IPS DF 4.7 (cell line): ENCODE measurements at regions not wholly inside any gene's neighbourhood (a gene's known extent, or its start where the extent isn't known, plus 50 kb on each side); places are given as distances from the start of the nearest gene placed in this dataset.
A peak's percentile ranks its signal among the peaks of the same experiment; 100 is the strongest.
"Not testable (repeated sequence)": the region's sequence is repeated elsewhere in the genome, so short reads cannot be mapped to it uniquely, and the experiment has no call there.

ENCODE experiments used
- DNase-seq: peaks from one replicate; pipeline ENCODE4 v3.0.0-alpha.2; 2013; ENCODE audit warnings: low spot score; ENCODE audit errors: extremely low read depth

- no peak for DNase-seq
Measured at GRCh38 chr17:70569128-70569527, 399.8 kb downstream of the KCNJ2 start.

- DNase-seq: no peak
Measured at GRCh38 chr17:70577456-70577855, 408.1 kb downstream of the KCNJ2 start.

DNA sequence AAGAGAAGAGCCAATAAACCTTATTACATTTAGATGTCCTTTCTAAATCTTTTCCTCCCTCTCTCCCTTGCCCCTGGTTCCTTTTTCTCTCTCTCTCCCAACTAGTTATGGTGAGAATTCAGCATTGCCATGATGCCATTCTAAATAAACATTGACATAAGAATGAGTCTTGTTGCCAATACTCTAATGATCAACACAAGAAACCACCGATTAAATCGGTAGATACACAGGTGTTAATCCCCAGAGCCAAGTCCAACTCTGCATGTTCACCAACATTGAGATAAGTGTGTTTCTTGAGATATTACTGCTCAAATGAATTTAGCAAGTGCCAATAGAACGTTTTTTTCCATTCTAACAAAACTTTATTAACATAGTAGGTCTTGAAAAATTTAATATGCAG lies 412.1 kb downstream of the KCNJ2 start:
- no peak for DNase-seq

- no peak for DNase-seq
Measured at GRCh38 chr17:70582777-70583176, 413.4 kb downstream of the KCNJ2 start.

DNA sequence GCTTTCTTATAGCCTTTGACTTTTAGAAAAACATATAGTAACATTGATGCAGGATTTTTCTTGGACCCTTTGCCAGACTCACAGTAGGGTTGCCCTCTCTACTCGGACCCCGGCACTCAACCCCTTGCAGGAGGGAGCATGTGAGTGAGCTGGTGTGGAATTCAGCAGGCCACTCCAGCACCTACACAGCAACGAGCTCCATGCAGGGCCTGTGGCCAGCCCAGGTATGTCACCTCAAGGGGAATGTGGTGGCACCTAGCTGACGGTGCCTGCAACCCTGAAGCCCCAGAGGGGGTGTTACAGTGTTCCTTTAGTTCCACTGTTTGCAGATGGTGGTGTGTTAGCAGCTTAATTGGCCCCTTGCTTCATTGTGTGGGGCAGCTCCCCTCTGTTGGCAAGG lies 414.9 kb downstream of the KCNJ2 start:
- no peak for DNase-seq

DNA sequence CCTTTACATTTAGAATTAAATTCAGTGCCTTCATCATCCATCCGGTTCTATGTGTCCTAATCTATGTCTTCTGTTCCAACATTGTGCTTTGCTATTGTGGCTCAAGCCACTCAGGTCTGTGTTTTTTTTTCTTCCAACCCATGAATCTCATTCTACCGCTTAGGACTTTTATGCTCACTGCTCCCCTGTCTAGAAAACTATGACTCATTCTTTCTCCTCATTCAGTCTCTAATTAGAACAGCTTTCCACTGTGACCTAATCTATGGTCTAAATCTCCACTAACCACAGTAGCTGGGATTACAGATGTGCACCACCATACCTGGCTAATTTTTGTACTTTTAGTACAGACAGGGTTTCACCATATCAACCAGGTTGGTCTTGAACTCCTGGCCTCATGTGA lies 418.7 kb downstream of the KCNJ2 start:
- no peak for DNase-seq

- DNase-seq: no peak
Measured at GRCh38 chr17:70597774-70598173, 428.4 kb downstream of the KCNJ2 start.

DNA sequence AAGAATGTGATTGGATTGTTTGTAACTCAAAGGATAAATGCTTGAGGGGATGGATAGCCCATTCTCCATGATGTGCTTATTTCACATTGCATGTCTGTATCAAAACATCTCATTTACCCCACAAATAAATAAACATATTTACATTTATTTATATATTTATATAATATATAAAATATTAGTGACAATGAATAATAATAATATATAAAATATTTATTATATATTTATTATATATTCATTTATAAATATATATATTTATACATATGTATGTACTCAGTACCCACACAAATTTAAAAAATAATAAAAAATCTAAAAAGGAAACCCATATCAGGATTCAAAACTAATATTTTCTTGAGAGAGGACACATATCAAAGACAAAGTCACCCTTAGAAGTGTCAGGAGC lies 429.9 kb downstream of the KCNJ2 start:
- no peak for DNase-seq

GRCh38 chr17:70599945-70600344 lies 430.6 kb downstream of the KCNJ2 start:
- not testable (repeated sequence) for DNase-seq

DNA sequence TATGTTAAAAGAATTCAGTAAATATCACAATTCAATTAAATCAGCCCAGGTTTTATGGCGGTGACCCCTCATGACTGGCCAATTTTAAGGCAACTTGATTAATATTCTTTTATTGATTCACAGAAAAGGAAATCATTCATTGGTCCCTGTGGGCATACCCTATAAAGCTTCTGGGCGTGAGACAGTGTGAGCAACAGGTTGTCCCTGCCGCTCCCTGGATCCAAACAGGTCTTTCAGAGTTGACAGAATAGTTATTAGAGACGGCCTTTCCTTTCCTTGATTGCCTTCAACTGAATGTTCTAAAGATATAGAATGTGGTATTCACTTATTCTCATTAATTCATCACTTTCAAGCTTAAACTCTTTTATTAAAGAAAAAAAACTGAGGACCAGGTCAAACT lies 433.9 kb downstream of the KCNJ2 start:
- DNase-seq: no peak

DNA sequence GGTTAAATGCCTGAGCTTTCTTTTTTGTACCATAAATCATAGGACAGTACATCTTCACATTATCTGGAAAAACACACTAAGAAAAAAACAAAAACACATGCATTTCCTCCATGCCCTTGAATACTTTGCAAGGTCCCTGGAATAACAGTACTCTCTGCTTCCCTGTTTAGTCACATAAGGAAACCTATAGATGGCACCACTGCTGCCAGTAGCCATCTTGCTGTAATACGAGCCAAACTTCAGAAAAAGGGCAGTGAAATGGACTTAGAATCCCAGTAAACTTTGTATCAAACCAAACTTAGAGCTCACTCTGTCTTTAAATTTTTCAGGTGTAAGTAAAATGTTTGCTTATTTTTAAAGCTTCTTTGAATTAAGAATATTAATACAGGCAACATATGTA lies 435.5 kb downstream of the KCNJ2 start:
- DNase-seq: peak; percentile 30

- DNase-seq: no peak
Measured at GRCh38 chr17:70606086-70606485, 436.8 kb downstream of the KCNJ2 start.

DNA sequence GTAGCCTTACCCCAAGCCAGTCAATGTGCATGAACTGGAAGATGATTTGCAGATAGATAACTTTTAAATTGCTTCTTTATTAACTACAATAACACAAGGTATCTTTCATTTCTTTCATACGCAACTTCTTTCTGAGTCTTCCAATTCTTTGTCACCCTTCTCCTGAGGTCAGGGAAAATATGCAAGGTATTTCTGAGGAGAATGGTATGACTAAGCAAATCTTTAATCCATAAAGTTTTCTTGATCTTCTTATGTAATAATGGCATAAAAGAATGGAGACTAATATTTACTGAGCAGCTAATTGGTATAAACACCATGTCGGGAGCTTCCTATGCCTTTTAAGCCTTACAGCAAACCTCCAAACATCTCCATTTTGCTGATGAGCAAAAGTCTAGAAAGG lies 438.9 kb downstream of the KCNJ2 start:
- no peak for DNase-seq

- DNase-seq: no peak
Measured at GRCh38 chr17:70608957-70609356, 439.6 kb downstream of the KCNJ2 start.

DNA sequence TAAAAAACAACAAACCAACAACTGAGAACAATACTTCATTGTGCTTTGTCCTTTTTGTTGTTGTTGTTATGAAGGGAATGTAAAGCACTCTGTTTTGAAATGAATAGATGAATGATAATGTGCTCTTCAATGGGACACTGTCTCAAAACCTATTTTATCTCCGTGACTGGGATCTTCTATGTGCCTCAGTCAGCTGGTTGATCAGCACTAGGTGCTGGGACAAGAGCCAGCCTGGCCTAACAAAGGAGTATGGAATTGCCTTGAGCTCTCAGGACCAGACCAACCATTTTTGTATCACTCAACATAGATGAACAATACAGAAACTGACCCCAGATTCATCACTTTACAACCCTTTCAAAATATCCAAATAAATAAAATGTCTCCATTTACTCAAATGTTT lies 440.2 kb downstream of the KCNJ2 start:
- no peak for DNase-seq

DNA sequence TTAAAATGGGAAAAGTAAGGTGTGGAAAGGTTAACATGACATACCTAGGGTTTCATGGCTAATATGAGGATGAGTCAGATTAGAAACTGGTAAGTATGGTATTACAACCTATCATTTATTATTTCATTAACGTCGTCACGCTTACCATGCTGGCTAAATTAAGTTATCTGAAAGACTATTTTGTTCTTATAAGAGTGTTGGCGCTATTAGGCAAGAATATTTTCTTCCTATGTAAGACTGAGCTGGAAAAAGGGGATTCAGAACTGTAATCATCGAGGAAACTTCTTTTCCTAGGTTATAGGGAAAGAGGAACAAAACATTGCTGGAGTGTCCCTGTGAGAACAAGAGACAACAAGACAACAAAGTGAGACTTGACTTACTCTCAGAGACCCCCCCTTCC lies 440.8 kb downstream of the KCNJ2 start:
- no peak for DNase-seq

GRCh38 chr17:70613681-70614080 lies 444.3 kb downstream of the KCNJ2 start:
- DNase-seq: no peak

- no peak for DNase-seq
Measured at GRCh38 chr17:70615831-70616230, 446.5 kb downstream of the KCNJ2 start.

- no peak for DNase-seq
Measured at GRCh38 chr17:70618641-70619040, 449.3 kb downstream of the KCNJ2 start.

- DNase-seq: no peak
Measured at GRCh38 chr17:70621566-70621965, 452.2 kb downstream of the KCNJ2 start.

- no peak for DNase-seq
Measured at GRCh38 chr17:70622368-70623260, 453.3 kb downstream of the KCNJ2 start.

DNA sequence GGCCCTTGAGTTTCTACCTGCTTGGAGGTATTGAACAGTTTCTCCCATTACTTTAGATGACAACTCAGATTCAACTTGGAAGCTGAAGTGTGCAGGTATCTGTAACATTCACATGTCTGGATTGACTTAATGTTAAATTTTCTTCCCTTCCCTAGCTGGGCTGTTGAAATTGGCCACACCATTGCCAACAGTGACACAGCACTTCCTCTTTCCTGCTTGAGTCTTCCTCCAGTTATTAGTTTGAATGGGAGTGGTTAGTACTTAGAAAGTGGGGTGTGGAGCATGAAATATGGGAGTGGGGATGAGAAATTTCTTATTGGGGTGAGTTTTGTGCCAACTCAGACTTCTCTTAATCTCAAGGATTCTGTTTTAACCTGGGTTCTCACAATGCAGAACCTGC lies 454.9 kb downstream of the KCNJ2 start:
- DNase-seq: no peak

- no peak for DNase-seq
Measured at GRCh38 chr17:70629902-70630301, 460.6 kb downstream of the KCNJ2 start.
